ENCODE measurements at regions not wholly inside any gene's neighbourhood (a gene's known extent, or its start where the extent isn't known, plus 50 kb on each side); places are given as distances from the start of the nearest gene placed in this dataset.

DNA sequence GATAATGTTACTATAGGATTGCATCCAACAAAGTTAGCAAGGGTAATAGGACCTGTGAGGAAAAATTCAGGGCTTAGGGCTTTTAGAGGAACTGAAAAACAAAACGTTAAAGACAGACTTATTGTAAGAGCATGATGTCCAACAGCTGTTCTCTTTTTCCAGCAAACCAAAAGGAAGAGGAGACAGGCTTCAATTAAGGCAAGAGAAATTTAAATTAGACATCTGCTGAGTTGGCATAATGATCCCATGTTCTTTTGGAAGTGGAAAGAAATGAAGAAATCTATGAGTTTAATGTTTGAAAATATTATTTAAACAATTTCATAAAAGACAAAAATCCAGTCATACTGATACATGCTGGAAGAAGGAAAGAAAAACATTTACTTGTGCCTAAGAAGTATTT lies 95.7 kb upstream of the HMGCLL1 start:
- Histone ChIP-seq H3K4me1 (ENCODE audit: low read depth, poor library complexity, severe bottlenecking) (no peaks in the 10 kb centered on the region), H4K20me1 (ENCODE audit: insufficient read depth) (no peaks in the 10 kb centered on the region), H3K27me3 (ENCODE audit: insufficient read depth, low read depth) (no peaks in the 10 kb centered on the region), H3K4me3 (IDR thresholded peaks at IDR 0.05; ENCODE audit: insufficient read depth, low read depth, low read length) (no peak overlapping the region), H2AFZ (ENCODE audit: low read depth) (no peak overlapping the region), H3K9ac (no peak overlapping the region), H3K27ac (no peak overlapping the region), H3K79me2 (ENCODE audit: insufficient read depth, low read depth) (no peaks in the 10 kb centered on the region), H3K36me3 (ENCODE audit: insufficient read depth) (no peaks in the 10 kb centered on the region), H3K4me2 (no peak overlapping the region)
- TF ChIP-seq, protein P1, sequence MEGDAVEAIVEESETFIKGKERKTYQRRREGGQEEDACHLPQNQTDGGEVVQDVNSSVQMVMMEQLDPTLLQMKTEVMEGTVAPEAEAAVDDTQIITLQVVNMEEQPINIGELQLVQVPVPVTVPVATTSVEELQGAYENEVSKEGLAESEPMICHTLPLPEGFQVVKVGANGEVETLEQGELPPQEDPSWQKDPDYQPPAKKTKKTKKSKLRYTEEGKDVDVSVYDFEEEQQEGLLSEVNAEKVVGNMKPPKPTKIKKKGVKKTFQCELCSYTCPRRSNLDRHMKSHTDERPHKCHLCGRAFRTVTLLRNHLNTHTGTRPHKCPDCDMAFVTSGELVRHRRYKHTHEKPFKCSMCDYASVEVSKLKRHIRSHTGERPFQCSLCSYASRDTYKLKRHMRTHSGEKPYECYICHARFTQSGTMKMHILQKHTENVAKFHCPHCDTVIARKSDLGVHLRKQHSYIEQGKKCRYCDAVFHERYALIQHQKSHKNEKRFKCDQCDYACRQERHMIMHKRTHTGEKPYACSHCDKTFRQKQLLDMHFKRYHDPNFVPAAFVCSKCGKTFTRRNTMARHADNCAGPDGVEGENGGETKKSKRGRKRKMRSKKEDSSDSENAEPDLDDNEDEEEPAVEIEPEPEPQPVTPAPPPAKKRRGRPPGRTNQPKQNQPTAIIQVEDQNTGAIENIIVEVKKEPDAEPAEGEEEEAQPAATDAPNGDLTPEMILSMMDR (conservative IDR thresholded peaks at IDR 0.05; ENCODE audit: low read depth, low read length) = no peak

DNA sequence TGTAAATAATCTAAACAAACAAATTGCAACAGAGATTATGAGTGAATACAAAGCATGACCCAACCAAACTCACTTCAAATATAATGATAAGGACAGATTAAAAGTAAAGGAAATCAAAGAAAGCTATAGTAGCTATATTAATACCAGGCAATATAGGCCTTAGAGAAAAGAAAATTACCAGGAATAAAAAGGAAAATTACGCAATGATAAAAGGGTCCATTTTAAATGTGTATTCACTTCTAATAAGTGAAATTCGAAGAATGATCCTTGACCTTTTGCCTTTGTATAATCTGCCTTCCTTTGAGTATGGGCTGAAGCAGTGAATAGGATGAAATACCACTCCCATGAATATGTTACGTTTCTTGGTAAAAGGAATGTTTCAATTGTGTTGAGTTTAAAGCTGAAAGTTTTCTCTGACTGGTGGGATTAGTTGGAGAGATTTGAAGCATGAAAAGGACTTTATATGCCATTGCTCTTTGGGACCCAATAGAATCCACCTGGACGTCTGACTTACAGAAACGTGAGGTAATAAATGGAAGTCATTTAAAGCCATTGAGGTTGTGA lies 91.9 kb upstream of the HMGCLL1 start:
- Histone ChIP-seq H3K27me3 (ENCODE audit: insufficient read depth, low read depth) (no peaks in the 10 kb centered on the region), H3K36me3 (ENCODE audit: insufficient read depth) (no peaks in the 10 kb centered on the region), H3K4me1 (ENCODE audit: low read depth, poor library complexity, severe bottlenecking) (no peaks in the 10 kb centered on the region), H3K9ac (no peak overlapping the region), H4K20me1 (ENCODE audit: insufficient read depth) (no peaks in the 10 kb centered on the region), H3K79me2 (ENCODE audit: insufficient read depth, low read depth) (no peaks in the 10 kb centered on the region), H3K27ac (no peak overlapping the region), H3K4me3 (IDR thresholded peaks at IDR 0.05; ENCODE audit: insufficient read depth, low read depth, low read length) (no peak overlapping the region), H2AFZ (ENCODE audit: low read depth) (no peak overlapping the region), H3K4me2 (no peak overlapping the region)
- TF ChIP-seq, protein P1 (conservative IDR thresholded peaks at IDR 0.05; ENCODE audit: low read depth, low read length) = no peak

DNA sequence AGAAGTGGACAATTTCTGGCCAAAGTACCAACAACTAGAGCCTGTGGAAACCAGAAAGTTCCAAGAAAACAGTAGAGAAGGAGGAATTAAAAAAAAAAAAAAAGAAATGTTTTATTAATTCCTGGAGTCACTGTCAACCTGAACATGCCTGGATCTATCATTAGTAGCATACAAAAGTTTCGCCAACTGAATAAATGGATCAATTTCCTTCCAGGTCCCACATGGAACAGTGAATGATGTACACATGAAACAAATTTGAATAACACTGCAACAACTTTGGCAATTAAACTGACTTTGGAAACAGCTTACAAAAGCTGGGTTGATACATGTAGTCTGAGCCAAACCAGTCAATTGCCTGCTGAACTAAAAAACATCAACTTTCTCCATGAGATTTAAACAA lies 90.0 kb upstream of the HMGCLL1 start:
- H3K27me3 ChIP-seq (ENCODE audit: insufficient read depth, low read depth) = no peaks in the 10 kb centered on the region
- H3K4me1 ChIP-seq (ENCODE audit: low read depth, poor library complexity, severe bottlenecking) = no peaks in the 10 kb centered on the region
- H4K20me1 ChIP-seq (ENCODE audit: insufficient read depth) = no peaks in the 10 kb centered on the region
- no peak overlapping the region for H3K4me3 ChIP-seq (IDR thresholded peaks at IDR 0.05; ENCODE audit: insufficient read depth, low read depth, low read length)
- H3K27ac ChIP-seq = no peak overlapping the region
- H2AFZ ChIP-seq (ENCODE audit: low read depth) = no peak overlapping the region
- no peak overlapping the region for H3K9ac ChIP-seq
- H3K79me2 ChIP-seq (ENCODE audit: insufficient read depth, low read depth) = no peaks in the 10 kb centered on the region
- TF ChIP-seq, protein P1 (conservative IDR thresholded peaks at IDR 0.05; ENCODE audit: low read depth, low read length) = no peak
- H3K36me3 ChIP-seq (ENCODE audit: insufficient read depth) = no peaks in the 10 kb centered on the region
- H3K4me2 ChIP-seq = no peak overlapping the region

DNA sequence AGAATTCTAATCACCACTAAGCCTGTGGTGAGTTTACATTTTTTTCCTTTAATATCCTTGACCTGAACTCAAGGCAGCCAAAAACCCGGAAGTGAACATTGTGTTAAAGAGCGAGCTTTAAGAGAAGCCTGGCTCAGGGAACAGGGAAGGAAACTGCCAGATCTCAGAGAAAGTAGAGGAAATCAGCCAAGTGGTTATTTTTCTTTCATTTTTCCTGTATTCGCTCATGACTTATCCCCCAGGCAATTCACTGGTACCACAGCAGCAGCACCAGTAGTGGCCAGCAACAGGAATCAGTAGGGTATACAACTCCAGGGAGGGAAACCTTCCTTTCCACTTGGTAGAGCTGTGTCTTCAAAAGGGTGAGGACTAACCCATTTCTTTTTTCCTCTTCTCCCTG lies 89.6 kb upstream of the HMGCLL1 start:
- no peaks in the 10 kb centered on the region for H3K4me1 ChIP-seq (ENCODE audit: low read depth, poor library complexity, severe bottlenecking)

More for the DNA sequence above, 89.6 kb upstream of the HMGCLL1 start:
- Histone ChIP-seq H3K36me3 (ENCODE audit: insufficient read depth) (no peaks in the 10 kb centered on the region), H3K79me2 (ENCODE audit: insufficient read depth, low read depth) (no peaks in the 10 kb centered on the region), H4K20me1 (ENCODE audit: insufficient read depth) (no peaks in the 10 kb centered on the region), H3K4me3 (IDR thresholded peaks at IDR 0.05; ENCODE audit: insufficient read depth, low read depth, low read length) (no peak overlapping the region), H2AFZ (ENCODE audit: low read depth) (no peak overlapping the region), H3K9ac (no peak overlapping the region), H3K27me3 (ENCODE audit: insufficient read depth, low read depth) (no peaks in the 10 kb centered on the region), H3K27ac (no peak overlapping the region), H3K4me2 (no peak overlapping the region)
- TF ChIP-seq, protein P1 (conservative IDR thresholded peaks at IDR 0.05; ENCODE audit: low read depth, low read length) = no peak
